HG03097 (cell line): ENCODE measurements at regions not wholly inside any gene's neighbourhood (a gene's known extent, or its start where the extent isn't known, plus 50 kb on each side); places are given as distances from the start of the nearest gene placed in this dataset.

Source experiments
- ATAC-seq: cut with Tn5 transposase; IDR thresholded peaks from one replicate; pipeline ENCODE4 v1.9.1; 2021; ENCODE audit not compliant: unreplicated experiment, low FRiP score

GRCh38 chr10:78732381-78732780 is 336.4 kb upstream of the ZMIZ1 start:
- no peak for ATAC-seq

DNA sequence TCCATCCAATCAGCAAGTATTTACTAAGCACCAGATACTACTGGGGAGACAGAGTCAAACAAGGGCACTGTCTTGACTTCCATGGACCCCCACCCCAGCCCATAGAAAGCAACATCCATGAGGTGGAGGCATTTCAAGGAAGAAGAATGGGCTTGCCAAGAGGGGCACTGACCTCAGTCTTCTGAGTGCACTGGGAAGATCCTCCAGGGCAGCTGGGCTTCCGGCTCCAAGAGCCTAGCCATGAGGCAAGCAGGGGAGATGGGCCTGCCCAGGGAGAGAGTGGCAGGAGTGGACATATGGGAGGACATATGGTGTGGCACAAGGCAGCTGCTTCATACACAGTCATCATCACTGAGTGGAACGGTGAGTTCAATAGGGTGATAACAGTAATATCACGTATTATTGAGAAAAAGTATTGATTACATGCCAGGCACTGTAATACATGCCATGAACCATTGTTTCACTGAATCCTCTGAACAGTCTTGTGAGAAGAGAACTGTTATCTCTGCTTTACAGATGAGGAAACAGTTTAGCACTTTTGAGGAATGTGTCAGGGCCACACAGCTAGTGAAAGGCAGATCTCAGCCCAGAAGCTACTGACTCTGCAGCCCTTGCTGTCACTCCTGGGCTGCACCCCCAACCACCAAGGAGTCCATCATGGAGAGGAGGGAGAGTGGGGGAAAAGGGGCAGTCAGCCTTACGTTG is 331.7 kb upstream of the ZMIZ1 start:
- no peak for ATAC-seq

- no peak for ATAC-seq
Measured at GRCh38 chr10:78737883-78738856, 330.6 kb upstream of the ZMIZ1 start.

GRCh38 chr10:78738861-78739260 is 329.9 kb upstream of the ZMIZ1 start:
- ATAC-seq, result no peak

GRCh38 chr10:78739444-78740053 is 329.2 kb upstream of the ZMIZ1 start:
- no peak for ATAC-seq

- ATAC-seq, result no peak
Measured at GRCh38 chr10:78740976-78741915, 327.5 kb upstream of the ZMIZ1 start.

DNA sequence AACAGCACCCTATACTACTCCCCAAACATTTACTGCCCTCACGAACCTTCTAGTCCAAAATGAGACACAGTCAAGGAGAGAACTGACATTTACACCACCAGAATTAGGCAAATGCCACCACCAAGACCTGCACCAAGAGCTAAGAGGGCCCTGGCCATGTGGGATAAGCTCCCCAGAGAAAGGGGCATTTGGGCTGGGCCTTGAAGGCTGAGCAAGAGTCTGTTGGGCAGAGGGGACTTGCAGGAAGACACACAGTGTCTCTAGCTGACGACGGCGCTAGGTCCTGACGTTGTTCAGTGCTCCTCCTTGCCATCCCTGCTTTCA is 326.4 kb upstream of the ZMIZ1 start:
- ATAC-seq, result no peak

GRCh38 chr10:78742730-78743615 is 325.8 kb upstream of the ZMIZ1 start:
- no peak for ATAC-seq

DNA sequence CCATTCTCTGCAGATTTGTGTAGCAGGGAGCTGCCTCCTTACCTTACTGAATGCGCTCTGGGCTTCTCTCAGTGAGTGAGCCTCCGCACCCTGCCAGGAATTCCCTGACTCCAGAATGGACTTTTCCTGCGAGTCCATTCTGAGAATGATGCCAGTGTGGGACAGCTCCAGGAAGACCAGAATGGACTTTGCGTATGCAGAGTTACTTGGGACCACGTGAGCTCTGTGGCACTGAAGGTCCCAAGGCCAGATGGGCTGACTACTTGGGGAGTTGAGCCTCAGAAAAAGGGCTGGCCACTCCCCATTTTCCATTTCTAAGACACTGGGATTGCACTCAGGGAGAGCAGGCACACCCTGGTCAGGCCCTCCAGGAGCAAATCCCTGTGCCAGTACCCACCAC is 324.7 kb upstream of the ZMIZ1 start:
- no peak for ATAC-seq

DNA sequence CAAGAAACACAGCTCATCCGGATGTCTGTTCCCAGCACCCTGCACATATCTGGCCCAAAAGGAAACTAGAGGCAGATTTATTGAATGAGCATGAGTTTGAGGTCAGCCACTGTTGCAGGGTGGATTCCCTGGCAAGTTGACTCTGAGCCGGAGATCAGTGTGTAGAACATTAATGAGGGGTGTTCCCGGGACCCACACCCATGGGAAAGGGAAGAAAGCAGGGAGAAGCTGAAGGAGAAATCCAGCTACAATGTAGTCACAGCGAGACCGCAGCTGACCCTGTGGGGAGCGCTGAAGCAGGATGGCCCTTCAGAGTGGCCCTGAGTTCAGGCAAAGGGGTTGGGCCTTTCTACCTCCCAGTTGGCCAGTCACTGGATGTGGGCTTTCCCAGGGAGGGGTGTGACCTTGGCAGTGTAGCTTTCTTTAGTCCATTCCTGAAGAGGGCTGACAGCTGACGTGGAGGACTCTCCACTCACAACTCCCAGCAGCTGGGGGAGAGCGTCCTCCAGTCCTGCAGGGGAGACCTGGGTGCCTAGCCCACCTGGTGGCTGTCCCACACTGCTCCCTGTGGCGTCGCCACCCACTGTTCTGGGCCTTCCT is 324.2 kb upstream of the ZMIZ1 start:
- ATAC-seq, result no peak

DNA sequence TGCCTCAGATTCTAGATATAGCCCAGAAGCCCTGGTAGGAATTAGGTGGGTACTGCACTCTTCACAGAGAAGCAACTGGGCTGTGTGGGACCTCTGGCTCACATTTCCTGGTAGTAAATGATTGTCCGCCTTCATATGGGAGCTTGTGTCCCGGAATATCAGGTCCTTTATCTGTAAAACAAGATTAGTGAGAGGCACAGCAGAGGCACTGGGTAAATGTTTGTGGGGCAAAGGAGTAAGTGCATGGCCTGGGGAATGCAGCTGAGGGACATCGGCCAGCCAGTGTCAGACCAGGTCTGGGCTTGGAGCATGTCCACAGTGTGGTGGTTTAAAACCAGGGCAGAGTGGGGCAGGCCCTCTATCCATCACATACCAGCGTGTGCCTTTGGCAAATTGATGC is 323.3 kb upstream of the ZMIZ1 start:
- ATAC-seq, result no peak

DNA sequence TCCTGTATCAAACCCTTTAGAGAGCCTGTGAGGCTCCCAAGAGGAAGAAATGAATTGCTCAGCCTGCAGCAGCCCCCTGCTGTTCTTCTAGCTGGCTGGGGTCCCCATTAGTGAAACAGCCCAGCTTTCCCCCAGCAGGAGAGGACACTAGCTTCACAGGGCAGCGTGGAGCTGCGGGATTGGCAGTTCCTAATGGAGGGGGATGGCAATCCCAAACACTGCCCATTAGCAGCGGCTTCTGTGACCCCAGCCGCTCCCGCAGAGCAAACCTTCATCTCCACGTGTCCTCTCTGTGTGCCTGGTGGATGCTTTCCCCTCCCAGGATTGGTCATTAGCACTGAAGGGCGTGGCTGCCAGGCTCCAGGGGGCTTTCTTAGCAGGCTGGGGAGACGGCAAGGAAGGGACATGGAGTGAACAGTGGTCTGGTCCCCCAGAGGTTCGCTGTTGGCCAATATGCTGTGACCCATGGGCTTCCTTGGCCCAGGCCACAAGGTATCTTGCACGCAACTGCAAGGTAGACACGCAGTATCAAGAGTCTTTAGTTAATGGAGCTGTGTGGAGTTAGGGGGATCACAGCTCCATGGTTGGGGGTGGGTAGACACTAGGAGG is 322.5 kb upstream of the ZMIZ1 start:
- no peak for ATAC-seq

- ATAC-seq, result no peak
Measured at GRCh38 chr10:78747401-78748234, 321.1 kb upstream of the ZMIZ1 start.

GRCh38 chr10:78748235-78748533 is 320.6 kb upstream of the ZMIZ1 start:
- no peak for ATAC-seq

- no peak for ATAC-seq
Measured at GRCh38 chr10:78749200-78749599, 319.6 kb upstream of the ZMIZ1 start.

- no peak for ATAC-seq
Measured at GRCh38 chr10:78749898-78750297, 318.9 kb upstream of the ZMIZ1 start.

- ATAC-seq, result no peak
Measured at GRCh38 chr10:78750418-78750817, 318.3 kb upstream of the ZMIZ1 start.

- no peak for ATAC-seq
Measured at GRCh38 chr10:78751716-78752115, 317.1 kb upstream of the ZMIZ1 start.
